HepG2 (cell line): ENCODE measurements at regions not wholly inside any gene's neighbourhood (a gene's known extent, or its start where the extent isn't known, plus 50 kb on each side); places are given as distances from the start of the nearest gene placed in this dataset.

Experiments used
- ATAC-seq: fragments of 200-7000 bp; cut with Tn5 transposase; 3 replicates; pipeline ENCODE4 v1.9.1; 2020; ENCODE audit warnings: mild to moderate bottlenecking, moderate library complexity
- BruUV-seq: library from RNA; stranded (reverse); fragments of 400-500 nt; replicated peaks from 2 replicates; lab custom pipeline; 2021; lab: Mats Ljungman, UMichigan
- CTCF ChIA-PET: fragments of 300-600 bp; formaldehyde crosslinking; extraction: SDS; loops from one replicate; lab custom pipeline; 2021; ENCODE audit warnings: low total read pairs, inconsistent platforms, low intra/inter-chr PET ratio; lab: Yijun Ruan, JAX
- POLR2A ChIA-PET: fragments of 350-600 bp; sonication (Branson Sonifier 250); formaldehyde crosslinking; loops from one replicate; lab custom pipeline; 2020; ENCODE audit warnings: antibody characterized with exemption, inconsistent platforms; lab: Yijun Ruan, JAX
- DNase-seq: peaks from one replicate; pipeline ENCODE4 v3.0.0-alpha.2; 2015; ENCODE audit warnings: low spot score
- FAIRE-seq: peaks from 3 replicates; lab custom pipeline; 2011; peaks lifted over from hg19 to GRCh38; lab: Jason Lieb, UNC
- H2AFZ ChIP-seq: one replicate; pipeline ENCODE4 v1.6.1; 2011; ENCODE audit warnings: low read length, inconsistent platforms
- H3K27ac ChIP-seq: fragments of 300-600 bp; 3 replicates; pipeline ENCODE4 v1.8.0; 2011; ENCODE audit warnings: mixed run types, mild to moderate bottlenecking, mixed read lengths, low read length, inconsistent platforms; ENCODE audit not compliant: insufficient read depth; ENCODE audit errors: extremely low read length
- H3K27me3 ChIP-seq, 2 experiments: fragments of 200-600 bp in 1 of 2; 2 replicates in 1 of 2; 3 replicates in 1 of 2; pipeline versions ENCODE4 v1.6.0 to v1.8.0; 2011; ENCODE audit warnings: low read length in 2 of 2, mild to moderate bottlenecking in 2 of 2, moderate library complexity in 2 of 2, inconsistent platforms in 1 of 2; ENCODE audit not compliant: insufficient read depth in 2 of 2, control insufficient read depth in 1 of 2
- H3K36me3 ChIP-seq, 2 experiments: fragments of 200-600 bp in 1 of 2; replicated peaks in 1 of 2; 2 replicates in 1 of 2; 3 replicates in 1 of 2; pipeline versions ENCODE4 v1.5.1 to v1.8.0; 2011; ENCODE audit warnings: low read length in 2 of 2, inconsistent platforms in 1 of 2; ENCODE audit not compliant: insufficient read depth in 2 of 2, control insufficient read depth in 1 of 2
- H3K4me1 ChIP-seq: 2 replicates; pipeline ENCODE4 v1.5.1; 2012; ENCODE audit warnings: low read length, inconsistent platforms; ENCODE audit not compliant: insufficient read depth
- H3K4me2 ChIP-seq: 2 replicates; pipeline ENCODE4 v1.6.0; 2011; ENCODE audit warnings: low read depth, low read length, inconsistent platforms
- H3K4me3 ChIP-seq, 3 experiments: fragments of 200-600 bp in 1 of 3; sonication (generic), shearing (Covaris generic) in 1 of 3; replicated peaks in 1 of 3; 2 replicates each; pipeline ENCODE4 v1.5.1; 2011 to 2016; ENCODE audit warnings: low read length in 3 of 3, inconsistent platforms in 2 of 3, low read depth in 2 of 3, mild to moderate bottlenecking in 2 of 3, control low read depth in 1 of 3, mixed read lengths in 1 of 3; ENCODE audit not compliant: insufficient read depth in 1 of 3
- H3K79me2 ChIP-seq: one replicate; pipeline ENCODE4 v1.6.1; 2011; ENCODE audit warnings: low read length, inconsistent platforms; ENCODE audit not compliant: insufficient read depth
- H3K9ac ChIP-seq: 2 replicates; pipeline ENCODE4 v1.6.0; 2011; ENCODE audit warnings: mild to moderate bottlenecking, low read depth, low read length, inconsistent platforms; ENCODE audit not compliant: insufficient read depth
- H3K9me3 ChIP-seq: 2 replicates; pipeline ENCODE4 v1.5.1; 2012; ENCODE audit warnings: mild to moderate bottlenecking, low read length
- H4K20me1 ChIP-seq: 2 replicates; pipeline ENCODE4 v1.6.0; 2011; ENCODE audit warnings: inconsistent platforms, mild to moderate bottlenecking, low read length, moderate library complexity; ENCODE audit not compliant: insufficient read depth
- ARNT2 ChIP-seq: sonication (generic); formaldehyde crosslinking; IDR thresholded peaks from 2 replicates; pipeline ENCODE4 v1.8.0; 2022; ENCODE audit warnings: mild to moderate bottlenecking, low read depth, missing genetic modification reagents, moderate library complexity
- KAT7 ChIP-seq: IDR thresholded peaks from 2 replicates; pipeline ENCODE4 v1.6.1; 2018; ENCODE audit warnings: borderline replicate concordance, missing compliant biosample characterization
- TARDBP ChIP-seq: sonication (generic); formaldehyde crosslinking; IDR thresholded peaks from 2 replicates; pipeline ENCODE4 v1.8.0; 2022; ENCODE audit warnings: mild to moderate bottlenecking, missing genetic modification reagents
- TCF12 ChIP-seq, 2 experiments: fragments of 450-650 bp in 1 of 2; sonication (generic) in 1 of 2; formaldehyde crosslinking in 1 of 2; IDR thresholded peaks; 2 replicates each; pipeline versions ENCODE4 v1.6.1 to v1.8.0; 2017 to 2022; ENCODE audit warnings: antibody characterized with exemption in 1 of 2, mild to moderate bottlenecking in 1 of 2, missing genetic modification reagents in 1 of 2, moderate library complexity in 1 of 2
- ZKSCAN5 ChIP-seq: sonication (generic); formaldehyde crosslinking; IDR thresholded peaks from 2 replicates; pipeline ENCODE4 v1.5.1; 2020; ENCODE audit warnings: mild to moderate bottlenecking, missing genetic modification reagents
- ZNF317 ChIP-seq: sonication (generic); formaldehyde crosslinking; IDR thresholded peaks from 2 replicates; pipeline ENCODE4 v1.5.0; 2020; ENCODE audit warnings: mild to moderate bottlenecking, missing genetic modification reagents
- ZNF780A ChIP-seq: sonication (generic); formaldehyde crosslinking; IDR thresholded peaks from 2 replicates; pipeline ENCODE4 v1.8.0; 2022; ENCODE audit warnings: mild to moderate bottlenecking, missing genetic modification reagents, moderate library complexity
- WGBS: methylation state at CpG from one replicate; pipeline ENCODE4 v1.1.6; 2017; ENCODE audit warnings: low lambda C conversion rate; 5-methylcytosine and 5-hydroxymethylcytosine counted together
- in situ Hi-C: cut with HindIII; loops from 2 replicates; pipeline ENCODE4 v1.10.0; 2017; ENCODE audit warnings: low pct_unique_long_range_greater_than_20kb; ENCODE audit not compliant: extremely low pct_ligation_motif_present
- intact Hi-C: fragments of 100-400 bp; cut with micrococcal nuclease; formaldehyde crosslinking; loops from one replicate; pipeline ENCODE4 v1.10.0; 2022; ENCODE audit not compliant: unreplicated experiment
- small RNA-seq, 3 experiments: library from RNA; depleted of rRNA; stranded (forward); fragments of <200 nt; gene quantifications; one replicate each; pipeline ENCODE3, GENCODE V24; 2012; ENCODE audit warnings: low read depth in 2 of 3, low replicate concordance in 1 of 3; ENCODE audit not compliant: insufficient read length in 3 of 3, insufficient read depth in 2 of 3
- TF ChIP-seq, protein P1 (sequence below): sonication (generic); formaldehyde crosslinking; IDR thresholded peaks from 2 replicates; pipeline ENCODE4 v1.4.0; 2020; ENCODE audit warnings: low read depth, mild to moderate bottlenecking, missing genetic modification reagents
- TF ChIP-seq, protein P2 (sequence below): sonication (generic); formaldehyde crosslinking; IDR thresholded peaks from 2 replicates; pipeline ENCODE4 v1.4.0; 2020; ENCODE audit warnings: missing genetic modification reagents
- TF ChIP-seq, protein P3 (sequence below): sonication (generic); formaldehyde crosslinking; IDR thresholded peaks from 2 replicates; pipeline ENCODE4 v1.4.0; 2020; ENCODE audit warnings: missing genetic modification reagents

DNA sequence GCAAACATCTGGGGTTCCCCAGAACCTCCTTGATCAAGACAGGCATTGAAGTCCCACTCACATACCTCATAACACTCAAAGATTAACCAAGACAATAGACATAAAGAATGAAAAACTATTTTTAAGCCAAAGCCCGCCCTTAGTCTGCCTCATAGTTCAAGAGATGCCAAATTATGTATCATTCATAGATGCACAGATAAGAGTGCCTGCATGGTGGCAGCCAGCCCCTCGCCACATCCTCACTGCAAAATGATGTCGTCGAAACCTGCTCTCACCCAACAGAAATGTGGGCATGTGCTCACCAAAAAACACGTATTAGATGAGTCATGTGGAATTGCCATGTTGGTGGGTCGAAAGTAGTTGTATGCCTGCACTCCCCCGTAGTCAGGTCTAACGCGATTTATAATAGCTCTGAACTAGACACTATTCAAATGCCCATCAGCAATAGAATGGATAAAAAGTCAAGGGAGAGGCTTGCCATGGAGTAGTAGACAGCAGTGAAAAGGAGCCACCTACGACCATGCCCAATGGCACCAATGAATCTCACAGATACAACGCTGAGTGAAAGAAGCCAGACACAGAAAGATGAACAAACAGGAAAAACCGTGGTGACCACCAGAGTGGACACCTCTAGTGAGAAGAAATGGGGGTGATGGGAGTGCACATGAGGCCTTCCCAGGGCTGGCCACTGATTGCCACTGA lies 64.8 kb downstream of the C16orf95 start:
- POLR2A ChIA-PET: no interaction called here
- FAIRE-seq: peak; percentile 4
- no TSS peak for BruUV-seq

More for the DNA sequence above, 64.8 kb downstream of the C16orf95 start:
- Histone ChIP-seq H3K4me2 (no peak overlapping the region), H3K36me3 (no peaks in the 10 kb centered on the region), H2AFZ (no peak overlapping the region), H3K9ac (no peak overlapping the region), H3K4me1 (peaks cover 6% of the 10 kb centered on the region), H3K4me3 (no peak overlapping the region), H3K79me2 (no peaks in the 10 kb centered on the region), H3K27ac (no peak overlapping the region), H4K20me1 (no peaks in the 10 kb centered on the region), H3K27me3 (no peaks in the 10 kb centered on the region), H3K9me3 (no peaks in the 10 kb centered on the region)
- CTCF ChIA-PET: no interaction called here
- intact Hi-C loops: no loop called here
- in situ Hi-C loops: no loop called here
- no peak for DNase-seq
- WGBS: 78% methylated on average over 12 of the region's 12 CpGs
- TF ChIP-seq, protein P1, sequence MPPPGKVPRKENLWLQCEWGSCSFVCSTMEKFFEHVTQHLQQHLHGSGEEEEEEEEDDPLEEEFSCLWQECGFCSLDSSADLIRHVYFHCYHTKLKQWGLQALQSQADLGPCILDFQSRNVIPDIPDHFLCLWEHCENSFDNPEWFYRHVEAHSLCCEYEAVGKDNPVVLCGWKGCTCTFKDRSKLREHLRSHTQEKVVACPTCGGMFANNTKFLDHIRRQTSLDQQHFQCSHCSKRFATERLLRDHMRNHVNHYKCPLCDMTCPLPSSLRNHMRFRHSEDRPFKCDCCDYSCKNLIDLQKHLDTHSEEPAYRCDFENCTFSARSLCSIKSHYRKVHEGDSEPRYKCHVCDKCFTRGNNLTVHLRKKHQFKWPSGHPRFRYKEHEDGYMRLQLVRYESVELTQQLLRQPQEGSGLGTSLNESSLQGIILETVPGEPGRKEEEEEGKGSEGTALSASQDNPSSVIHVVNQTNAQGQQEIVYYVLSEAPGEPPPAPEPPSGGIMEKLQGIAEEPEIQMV (CRISPR knock-in tag): no peak
- no peak for TF ChIP-seq KAT7
- no peak for TF ChIP-seq TARDBP
- no peak for TF ChIP-seq ZNF780A
- TF ChIP-seq ARNT2 (CRISPR knock-in tag): no peak
- no peak for TF ChIP-seq ZNF317 (CRISPR knock-in tag)
- TF ChIP-seq TCF12 (IDR thresholded peaks at IDR 0.05): no peak
- TF ChIP-seq TCF12 (CRISPR knock-in tag; IDR thresholded peaks at IDR 0.05): no peak
- TF ChIP-seq, protein P2, sequence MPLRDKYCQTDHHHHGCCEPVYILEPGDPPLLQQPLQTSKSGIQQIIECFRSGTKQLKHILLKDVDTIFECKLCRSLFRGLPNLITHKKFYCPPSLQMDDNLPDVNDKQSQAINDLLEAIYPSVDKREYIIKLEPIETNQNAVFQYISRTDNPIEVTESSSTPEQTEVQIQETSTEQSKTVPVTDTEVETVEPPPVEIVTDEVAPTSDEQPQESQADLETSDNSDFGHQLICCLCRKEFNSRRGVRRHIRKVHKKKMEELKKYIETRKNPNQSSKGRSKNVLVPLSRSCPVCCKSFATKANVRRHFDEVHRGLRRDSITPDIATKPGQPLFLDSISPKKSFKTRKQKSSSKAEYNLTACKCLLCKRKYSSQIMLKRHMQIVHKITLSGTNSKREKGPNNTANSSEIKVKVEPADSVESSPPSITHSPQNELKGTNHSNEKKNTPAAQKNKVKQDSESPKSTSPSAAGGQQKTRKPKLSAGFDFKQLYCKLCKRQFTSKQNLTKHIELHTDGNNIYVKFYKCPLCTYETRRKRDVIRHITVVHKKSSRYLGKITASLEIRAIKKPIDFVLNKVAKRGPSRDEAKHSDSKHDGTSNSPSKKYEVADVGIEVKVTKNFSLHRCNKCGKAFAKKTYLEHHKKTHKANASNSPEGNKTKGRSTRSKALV (CRISPR knock-in tag): no peak
- no peak for TF ChIP-seq ZKSCAN5 (CRISPR knock-in tag)
- TF ChIP-seq, protein P3, sequence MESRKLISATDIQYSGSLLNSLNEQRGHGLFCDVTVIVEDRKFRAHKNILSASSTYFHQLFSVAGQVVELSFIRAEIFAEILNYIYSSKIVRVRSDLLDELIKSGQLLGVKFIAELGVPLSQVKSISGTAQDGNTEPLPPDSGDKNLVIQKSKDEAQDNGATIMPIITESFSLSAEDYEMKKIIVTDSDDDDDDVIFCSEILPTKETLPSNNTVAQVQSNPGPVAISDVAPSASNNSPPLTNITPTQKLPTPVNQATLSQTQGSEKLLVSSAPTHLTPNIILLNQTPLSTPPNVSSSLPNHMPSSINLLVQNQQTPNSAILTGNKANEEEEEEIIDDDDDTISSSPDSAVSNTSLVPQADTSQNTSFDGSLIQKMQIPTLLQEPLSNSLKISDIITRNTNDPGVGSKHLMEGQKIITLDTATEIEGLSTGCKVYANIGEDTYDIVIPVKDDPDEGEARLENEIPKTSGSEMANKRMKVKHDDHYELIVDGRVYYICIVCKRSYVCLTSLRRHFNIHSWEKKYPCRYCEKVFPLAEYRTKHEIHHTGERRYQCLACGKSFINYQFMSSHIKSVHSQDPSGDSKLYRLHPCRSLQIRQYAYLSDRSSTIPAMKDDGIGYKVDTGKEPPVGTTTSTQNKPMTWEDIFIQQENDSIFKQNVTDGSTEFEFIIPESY: no peak
- no peak for ATAC-seq

Small RNA genes in the stretch of these regions (small RNA-seq; reads per million reads assigned to genes)
- 0 to 0.97 (median 0.33) reads per million in 3 experiments for gene AC093519.1
